MM.1S (cell line): ENCODE measurements at regions not wholly inside any gene's neighbourhood (a gene's known extent, or its start where the extent isn't known, plus 50 kb on each side); places are given as distances from the start of the nearest gene placed in this dataset.

Source experiments
- DNase-seq: peaks from one replicate; pipeline ENCODE4 v3.0.0-alpha.2; 2015
- H2AFZ ChIP-seq: fragments of 300-600 bp; sonication (generic); 2 replicates; pipeline ENCODE4 v1.6.0; 2016; ENCODE audit warnings: antibody characterized with exemption, low read length
- H3F3A ChIP-seq: fragments of 300-600 bp; sonication (generic); 2 replicates; pipeline ENCODE4 v1.6.1; 2016; ENCODE audit warnings: mild to moderate bottlenecking, antibody characterized with exemption, low read length, moderate library complexity, mixed read lengths; ENCODE audit not compliant: insufficient read depth
- H3K27ac ChIP-seq: fragments of 300-600 bp; sonication (generic); 2 replicates; pipeline ENCODE4 v1.5.1; 2016; ENCODE audit warnings: mild to moderate bottlenecking, low read length
- H3K27me3 ChIP-seq: fragments of 300-600 bp; sonication (generic); replicated peaks from 2 replicates; pipeline ENCODE4 v1.6.0; 2016; ENCODE audit warnings: low read length; ENCODE audit not compliant: insufficient read depth
- H3K36me3 ChIP-seq: fragments of 300-600 bp; sonication (generic); replicated peaks from 2 replicates; pipeline ENCODE4 v1.6.1; 2016; ENCODE audit warnings: mild to moderate bottlenecking, low read length, mixed read lengths; ENCODE audit not compliant: insufficient read depth
- H3K4me1 ChIP-seq: fragments of 300-600 bp; sonication (generic); 2 replicates; pipeline ENCODE4 v1.6.1; 2016; ENCODE audit warnings: low read length, mixed read lengths
- H3K4me2 ChIP-seq: fragments of 300-600 bp; sonication (generic); 2 replicates; pipeline ENCODE4 v1.6.0; 2016; ENCODE audit warnings: low read depth, low read length
- H3K4me3 ChIP-seq: fragments of 300-600 bp; sonication (generic); 2 replicates; pipeline ENCODE4 v1.5.1; 2016; ENCODE audit warnings: low read length, mixed read lengths
- H3K79me2 ChIP-seq: fragments of 300-600 bp; sonication (generic); 2 replicates; pipeline ENCODE4 v1.6.1; 2016; ENCODE audit warnings: mixed run types, low read length, mixed read lengths
- H3K9ac ChIP-seq: fragments of 300-600 bp; sonication (generic); 2 replicates; pipeline ENCODE4 v1.6.1; 2016; ENCODE audit warnings: low read length, mixed read lengths
- H3K9me2 ChIP-seq: fragments of 300-600 bp; sonication (generic); replicated peaks from 2 replicates; pipeline ENCODE4 v1.6.1; 2016; ENCODE audit warnings: mild to moderate bottlenecking, low read length, mixed read lengths; ENCODE audit not compliant: insufficient read depth
- H3K9me3 ChIP-seq: fragments of 300-600 bp; sonication (generic); replicated peaks from 2 replicates; pipeline ENCODE4 v1.6.1; 2016; ENCODE audit warnings: mild to moderate bottlenecking, low read length, mixed read lengths; ENCODE audit not compliant: insufficient read depth
- H4K20me1 ChIP-seq: fragments of 300-600 bp; sonication (generic); 2 replicates; pipeline ENCODE4 v1.6.1; 2016; ENCODE audit warnings: mild to moderate bottlenecking, low read length, moderate library complexity, mixed read lengths; ENCODE audit not compliant: insufficient read depth
- EZH2 ChIP-seq: fragments of 300-600 bp; sonication (generic); optimal IDR thresholded peaks from 2 replicates; pipeline ENCODE3; 2017; ENCODE audit warnings: low read depth, mild to moderate bottlenecking, antibody characterized with exemption, low read length, mixed read lengths
- EZH2phosphoT487 ChIP-seq: fragments of 300-600 bp; sonication (generic); IDR thresholded peaks from 2 replicates; pipeline ENCODE4 v1.6.1; 2018; ENCODE audit warnings: antibody characterized with exemption, low read length
- TF ChIP-seq, protein P1 (sequence below): fragments of 300-600 bp; sonication (generic); IDR thresholded peaks from 2 replicates; pipeline ENCODE4 v1.5.1; 2016; ENCODE audit warnings: antibody characterized with exemption, low read length, mixed read lengths

DNA sequence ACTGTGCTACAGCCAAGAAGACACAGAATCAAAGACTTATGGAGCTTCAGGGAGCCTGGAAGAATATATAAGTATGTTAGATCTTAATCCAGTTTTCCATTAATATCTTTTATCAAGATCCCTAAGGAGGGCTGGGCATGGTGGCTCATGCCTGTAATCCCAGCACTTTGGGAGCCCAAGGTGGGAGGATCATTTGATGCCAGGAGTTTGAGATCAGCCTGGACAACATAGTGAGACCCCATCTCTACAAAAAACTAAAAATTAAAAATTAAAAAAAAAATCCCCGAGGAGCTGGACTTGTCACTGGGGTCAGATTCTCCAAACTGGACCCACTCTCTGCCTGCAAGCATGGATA lies 113.9 kb upstream of the CDC42BPA start:
- Histone ChIP-seq H3K4me1 (no peaks in the 10 kb centered on the region), H3K9ac (no peak overlapping the region), H3K4me3 (no peak overlapping the region), H3K79me2 (no peaks in the 10 kb centered on the region), H3K36me3 (no peaks in the 10 kb centered on the region), H3K9me3 (no peaks in the 10 kb centered on the region), H4K20me1 (no peaks in the 10 kb centered on the region), H3K9me2 (no peaks in the 10 kb centered on the region), H3K27ac (no peak overlapping the region), H3F3A (no peaks in the 10 kb centered on the region), H2AFZ (no peak overlapping the region), H3K4me2 (no peak overlapping the region), H3K27me3 (no peaks in the 10 kb centered on the region)
- TF ChIP-seq EZH2phosphoT487, result no peak
- TF ChIP-seq EZH2, result no peak
- TF ChIP-seq, protein P1, sequence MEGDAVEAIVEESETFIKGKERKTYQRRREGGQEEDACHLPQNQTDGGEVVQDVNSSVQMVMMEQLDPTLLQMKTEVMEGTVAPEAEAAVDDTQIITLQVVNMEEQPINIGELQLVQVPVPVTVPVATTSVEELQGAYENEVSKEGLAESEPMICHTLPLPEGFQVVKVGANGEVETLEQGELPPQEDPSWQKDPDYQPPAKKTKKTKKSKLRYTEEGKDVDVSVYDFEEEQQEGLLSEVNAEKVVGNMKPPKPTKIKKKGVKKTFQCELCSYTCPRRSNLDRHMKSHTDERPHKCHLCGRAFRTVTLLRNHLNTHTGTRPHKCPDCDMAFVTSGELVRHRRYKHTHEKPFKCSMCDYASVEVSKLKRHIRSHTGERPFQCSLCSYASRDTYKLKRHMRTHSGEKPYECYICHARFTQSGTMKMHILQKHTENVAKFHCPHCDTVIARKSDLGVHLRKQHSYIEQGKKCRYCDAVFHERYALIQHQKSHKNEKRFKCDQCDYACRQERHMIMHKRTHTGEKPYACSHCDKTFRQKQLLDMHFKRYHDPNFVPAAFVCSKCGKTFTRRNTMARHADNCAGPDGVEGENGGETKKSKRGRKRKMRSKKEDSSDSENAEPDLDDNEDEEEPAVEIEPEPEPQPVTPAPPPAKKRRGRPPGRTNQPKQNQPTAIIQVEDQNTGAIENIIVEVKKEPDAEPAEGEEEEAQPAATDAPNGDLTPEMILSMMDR, result no peak
- no peak for DNase-seq

DNA sequence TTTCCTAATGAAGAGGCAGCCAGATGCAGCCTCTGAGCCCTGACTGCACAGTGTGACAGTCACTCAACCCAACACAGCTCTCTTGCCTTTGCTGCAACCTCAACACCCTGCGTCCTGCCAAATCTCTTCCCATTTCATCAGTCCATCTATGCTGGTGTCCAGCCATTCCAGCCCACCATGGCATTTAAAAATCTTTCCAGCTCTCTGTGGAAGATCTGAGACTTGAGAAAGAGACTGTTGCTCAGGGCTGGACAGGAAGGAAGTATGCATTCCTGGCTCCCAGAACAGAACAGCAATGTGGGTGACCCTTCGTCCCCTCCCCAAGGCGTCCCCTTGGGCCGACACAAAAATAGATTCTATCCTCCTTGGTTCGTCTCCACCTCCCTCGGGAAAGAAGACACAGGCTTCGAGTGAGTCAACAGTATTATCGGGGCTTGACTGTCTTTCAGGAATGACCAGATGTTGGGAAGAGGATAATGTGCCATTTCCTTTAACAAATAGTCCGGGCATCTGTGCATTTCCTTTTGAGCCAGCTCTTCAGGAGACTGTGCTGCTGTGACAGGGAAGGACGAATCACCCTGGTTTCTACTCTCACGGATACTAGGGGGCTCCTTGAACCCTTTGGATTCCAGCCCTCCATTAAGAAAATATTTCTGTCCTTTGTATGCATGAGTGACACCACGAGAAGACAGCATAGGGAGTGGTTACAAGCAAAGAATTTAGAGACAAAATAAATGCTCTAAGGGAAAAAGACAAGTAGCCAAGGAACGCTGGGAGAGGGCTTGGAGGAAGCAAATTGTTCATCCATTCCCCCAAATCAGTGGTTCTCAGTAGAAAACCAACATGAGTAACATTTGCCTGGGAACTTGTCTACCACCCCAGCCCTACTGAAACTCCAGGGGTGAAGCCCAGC lies 111.4 kb upstream of the CDC42BPA start:
- no peak overlapping the region for H2AFZ ChIP-seq
- H3K4me2 ChIP-seq, result no peak overlapping the region
- DNase-seq, result no peak
- H3K9me2 ChIP-seq, result no peaks in the 10 kb centered on the region
- no peaks in the 10 kb centered on the region for H3K27me3 ChIP-seq
- H3F3A ChIP-seq, result no peaks in the 10 kb centered on the region
- H3K36me3 ChIP-seq, result no peaks in the 10 kb centered on the region
- no peaks in the 10 kb centered on the region for H4K20me1 ChIP-seq
- H3K27ac ChIP-seq, result no peak overlapping the region
- no peak overlapping the region for H3K4me3 ChIP-seq
- no peaks in the 10 kb centered on the region for H3K9me3 ChIP-seq
- H3K4me1 ChIP-seq, result no peaks in the 10 kb centered on the region
- TF ChIP-seq EZH2phosphoT487, result no peak
- TF ChIP-seq, protein P1, result no peak
- TF ChIP-seq EZH2, result no peak
- H3K9ac ChIP-seq, result no peak overlapping the region
- no peaks in the 10 kb centered on the region for H3K79me2 ChIP-seq

DNA sequence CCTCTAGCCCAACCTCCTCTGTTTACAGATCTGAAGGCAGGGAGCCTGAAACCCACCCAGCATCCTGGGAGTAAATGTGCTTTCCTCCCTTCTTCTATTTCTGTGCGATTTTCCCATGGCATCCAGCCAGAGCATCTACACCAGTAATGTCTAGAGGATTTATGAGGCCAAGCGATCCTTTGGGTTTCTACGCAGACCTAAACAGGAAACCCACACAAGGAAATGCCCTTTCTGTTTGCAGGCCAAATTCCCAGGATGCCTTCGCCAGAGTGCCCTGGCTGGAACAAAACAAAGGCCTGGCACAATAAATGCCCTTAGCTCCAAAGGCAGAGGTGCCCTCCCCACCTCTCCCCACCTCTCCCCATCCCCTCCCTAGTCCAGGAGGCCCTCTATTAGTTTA lies 110.5 kb upstream of the CDC42BPA start:
- Histone ChIP-seq H3K27ac (no peak overlapping the region), H3K27me3 (no peaks in the 10 kb centered on the region), H4K20me1 (no peaks in the 10 kb centered on the region), H3K4me1 (no peaks in the 10 kb centered on the region), H2AFZ (no peak overlapping the region), H3K9me3 (no peaks in the 10 kb centered on the region), H3F3A (no peaks in the 10 kb centered on the region), H3K36me3 (no peaks in the 10 kb centered on the region), H3K9ac (no peak overlapping the region), H3K9me2 (no peaks in the 10 kb centered on the region), H3K79me2 (no peaks in the 10 kb centered on the region), H3K4me3 (no peak overlapping the region), H3K4me2 (no peak overlapping the region)
- TF ChIP-seq, protein P1, result no peak
- TF ChIP-seq EZH2 (no peak), EZH2phosphoT487 (no peak)
- DNase-seq, result no peak
